IMR-90 (cell line): ENCODE measurements at regions not wholly inside any gene's neighbourhood (a gene's known extent, or its start where the extent isn't known, plus 50 kb on each side); places are given as distances from the start of the nearest gene placed in this dataset.

Experiments
- ATAC-seq: fragments of 200-7000 bp; cut with Tn5 transposase; 2 replicates; pipeline ENCODE4 v1.9.1; 2020; ENCODE audit warnings: low read depth, mild to moderate bottlenecking, moderate library complexity
- BruUV-seq: library from RNA; stranded (reverse); fragments of 400-500 nt; replicated peaks from 2 replicates; lab custom pipeline; 2021; lab: Mats Ljungman, UMichigan
- CTCF ChIA-PET: fragments of 300-600 bp; formaldehyde crosslinking; extraction: SDS; loops from one replicate; lab custom pipeline; 2021; ENCODE audit warnings: antibody characterized with exemption; lab: Yijun Ruan, JAX
- POLR2A ChIA-PET: fragments of 300-600 bp; sonication (Branson Sonifier 250); formaldehyde crosslinking; loops from one replicate; lab custom pipeline; 2022; ENCODE audit warnings: antibody characterized with exemption; ENCODE audit not compliant: unreplicated experiment; lab: Charles Lee
- DNase-seq: peaks from one replicate; pipeline ENCODE4 v3.0.0; 2013
- H2AFZ ChIP-seq: replicated peaks from 2 replicates; pipeline ENCODE3; 2013; ENCODE audit warnings: low read length, mild to moderate bottlenecking; ENCODE audit not compliant: poor library complexity
- H2AK5ac ChIP-seq: 2 replicates; pipeline ENCODE4 v1.6.1; 2013; ENCODE audit warnings: low read depth, low read length, inconsistent platforms
- H2AK9ac ChIP-seq: replicated peaks from 2 replicates; pipeline ENCODE3; 2013; ENCODE audit warnings: mild to moderate bottlenecking, low read depth, low read length, moderate library complexity; ENCODE audit not compliant: poor library complexity
- H2BK120ac ChIP-seq: 2 replicates; pipeline ENCODE4 v1.6.1; 2013; ENCODE audit warnings: low read depth, low read length, inconsistent platforms
- H2BK15ac ChIP-seq: 3 replicates; pipeline ENCODE4 v1.6.1; 2013; ENCODE audit warnings: low read depth, low read length, inconsistent platforms
- H2BK20ac ChIP-seq: 2 replicates; pipeline ENCODE4 v1.6.1; 2013; ENCODE audit warnings: low read depth, mild to moderate bottlenecking, inconsistent platforms, low read length, moderate library complexity
- H2BK5ac ChIP-seq: 2 replicates; pipeline ENCODE4 v1.6.1; 2013; ENCODE audit warnings: mild to moderate bottlenecking, low read depth, low read length, inconsistent platforms; ENCODE audit not compliant: poor library complexity, severe bottlenecking
- H3K14ac ChIP-seq: replicated peaks from 2 replicates; pipeline ENCODE4 v1.6.1; 2013; ENCODE audit warnings: low read depth, low read length, inconsistent platforms
- H3K18ac ChIP-seq: 2 replicates; pipeline ENCODE4 v1.6.1; 2013; ENCODE audit warnings: low read depth, low read length, control low read depth
- H3K23ac ChIP-seq: 2 replicates; pipeline ENCODE4 v1.6.1; 2013; ENCODE audit warnings: low read depth, low read length, inconsistent platforms
- H3K27ac ChIP-seq: 2 replicates; pipeline ENCODE4 v1.5.1; 2013; ENCODE audit warnings: mild to moderate bottlenecking, control low read depth, low read length; ENCODE audit not compliant: insufficient read depth
- H3K27me3 ChIP-seq: 2 replicates; pipeline ENCODE4 v1.6.1; 2013; ENCODE audit warnings: low read length; ENCODE audit not compliant: control insufficient read depth, insufficient read depth
- H3K36me3 ChIP-seq: 2 replicates; pipeline ENCODE4 v1.6.1; 2013; ENCODE audit warnings: low read length, mixed read lengths; ENCODE audit not compliant: control insufficient read depth, insufficient read depth
- H3K4ac ChIP-seq: 2 replicates; pipeline ENCODE4 v1.6.1; 2013; ENCODE audit warnings: low read depth, low read length, inconsistent platforms
- H3K4me1 ChIP-seq: 2 replicates; pipeline ENCODE4 v1.6.1; 2013; ENCODE audit warnings: low read length, mixed read lengths; ENCODE audit not compliant: control insufficient read depth, insufficient read depth
- H3K4me2 ChIP-seq: 2 replicates; pipeline ENCODE4 v1.6.1; 2013; ENCODE audit warnings: low read depth, mild to moderate bottlenecking, control low read depth, low read length, moderate library complexity
- H3K4me3 ChIP-seq: 2 replicates; pipeline ENCODE4 v1.5.1; 2013; ENCODE audit warnings: low read depth, mild to moderate bottlenecking, control low read depth, low read length, moderate library complexity; ENCODE audit not compliant: insufficient read depth
- H3K56ac ChIP-seq: 2 replicates; pipeline ENCODE4 v1.6.1; 2013; ENCODE audit warnings: low read length, inconsistent platforms; ENCODE audit not compliant: insufficient read depth; ENCODE audit errors: extremely low read depth
- H3K79me1 ChIP-seq, 2 experiments: 2 replicates each; pipeline ENCODE4 v1.6.1; 2013; ENCODE audit warnings: low read length in 2 of 2, inconsistent platforms in 1 of 2, low read depth in 1 of 2
- H3K9ac ChIP-seq: 2 replicates; pipeline ENCODE4 v1.6.1; 2013; ENCODE audit warnings: low read depth, low read length, control low read depth
- H3K9me1 ChIP-seq: 2 replicates; pipeline ENCODE4 v1.6.1; 2013; ENCODE audit warnings: low read length, inconsistent platforms; ENCODE audit not compliant: insufficient read depth
- H3K9me3 ChIP-seq: 2 replicates; pipeline ENCODE4 v1.6.1; 2013; ENCODE audit warnings: low read length; ENCODE audit not compliant: control insufficient read depth, insufficient read depth
- H4K20me1 ChIP-seq: 2 replicates; pipeline ENCODE4 v1.6.1; 2013; ENCODE audit warnings: low read length, inconsistent platforms; ENCODE audit not compliant: insufficient read depth
- H4K5ac ChIP-seq: 2 replicates; pipeline ENCODE4 v1.6.1; 2013; ENCODE audit warnings: mild to moderate bottlenecking, low read depth, low read length, control low read depth
- H4K8ac ChIP-seq, 2 experiments: 2 replicates each; pipeline ENCODE4 v1.6.1; 2013; ENCODE audit warnings: low read depth in 2 of 2, low read length in 2 of 2, control low read depth in 1 of 2, inconsistent platforms in 1 of 2
- H4K91ac ChIP-seq: 2 replicates; pipeline ENCODE4 v1.6.1; 2013; ENCODE audit warnings: low read depth, low read length, inconsistent platforms; ENCODE audit not compliant: insufficient read depth
- BHLHE40 ChIP-seq: fragments of 150-350 bp; IDR thresholded peaks from 2 replicates; pipeline ENCODE4 v1.6.1; 2016; ENCODE audit warnings: mild to moderate bottlenecking, low read depth, low read length
- CEBPB ChIP-seq: IDR thresholded peaks from 2 replicates; pipeline ENCODE4 v1.6.1; 2012; ENCODE audit warnings: low read depth, low read length, improper control_type of control experiment
- CHD1 ChIP-seq: IDR thresholded peaks from 2 replicates; pipeline ENCODE4 v1.6.1; 2012; ENCODE audit warnings: low read depth, low read length, improper control_type of control experiment
- CTCF ChIP-seq: conservative IDR thresholded peaks from 2 replicates; pipeline ENCODE4 v1.5.1; 2012; ENCODE audit warnings: mild to moderate bottlenecking, low read depth, low read length, improper control_type of control experiment
- ELK1 ChIP-seq: fragments of 150-350 bp; IDR thresholded peaks from 2 replicates; pipeline ENCODE4 v1.6.1; 2016; ENCODE audit warnings: low read depth, mild to moderate bottlenecking, low read length, moderate library complexity, borderline replicate concordance
- MAFK ChIP-seq: IDR thresholded peaks from 2 replicates; pipeline ENCODE4 v1.6.1; 2012; ENCODE audit warnings: low read depth, low read length, improper control_type of control experiment
- POLR2A ChIP-seq: IDR thresholded peaks from 2 replicates; pipeline ENCODE4 v1.6.1; 2012; ENCODE audit warnings: mild to moderate bottlenecking, low read depth, low read length
- RFX5 ChIP-seq: IDR thresholded peaks from 2 replicates; pipeline ENCODE4 v1.8.0; 2012; ENCODE audit warnings: low read depth, mild to moderate bottlenecking, low read length, moderate library complexity
- SMC3 ChIP-seq: fragments of 150-350 bp; IDR thresholded peaks from 2 replicates; pipeline ENCODE4 v1.6.1; 2016; ENCODE audit warnings: low read depth, mild to moderate bottlenecking, antibody characterized with exemption, low read length, moderate library complexity
- USF2 ChIP-seq: fragments of 150-350 bp; IDR thresholded peaks from 2 replicates; pipeline ENCODE4 v1.6.1; 2017; ENCODE audit warnings: mild to moderate bottlenecking, antibody characterized with exemption, low read length, low read depth
- WGBS, 2 experiments: methylation state at CpG; one replicate each; pipeline versions ENCODE4 v1.1.5 to v1.1.7; 2013; ENCODE audit warnings: missing lambda C conversion rate in 2 of 2; ENCODE audit not compliant: insufficient read length in 1 of 2; ENCODE audit errors: extremely low coverage in 2 of 2; 5-methylcytosine and 5-hydroxymethylcytosine counted together
- dilution Hi-C: fragments of 300-500 bp; cut with HindIII; formaldehyde crosslinking; loops from one replicate; pipeline ENCODE4 v1.14.3; 2018; ENCODE audit warnings: low sequenced_read_pairs; ENCODE audit not compliant: unreplicated experiment
- in situ Hi-C: fragments of 300-500 bp; cut with MboI; formaldehyde crosslinking; loops from 3 replicates; pipeline ENCODE4 v1.14.3; 2019; ENCODE audit warnings: low sequenced_read_pairs, inconsistent platforms, mixed read lengths
- intact Hi-C: fragments of 100-400 bp; cut with micrococcal nuclease; formaldehyde crosslinking; loops from 2 replicates; pipeline ENCODE4 v1.10.0; 2022

GRCh38 chr12:34604631-34605509 is 582.6 kb downstream of the ALG10 start:
- H3K9me1 ChIP-seq = no peaks in the 10 kb centered on the region
- no peak overlapping the region for H3K4me3 ChIP-seq
- ChIA-PET POLR2A (no interaction called here), CTCF (no interaction called here)
- no peaks in the 10 kb centered on the region for H3K4me1 ChIP-seq
- in situ Hi-C loops (no loop called here), dilution Hi-C loops (no loop called here), intact Hi-C loops (no loop called here)
- no peak overlapping the region for H3K23ac ChIP-seq
- no peaks in the 10 kb centered on the region for H3K27me3 ChIP-seq
- no peaks in the 10 kb centered on the region for H3K36me3 ChIP-seq
- no peak overlapping the region for H3K27ac ChIP-seq
- DNase-seq (no peak), ATAC-seq (no peak)
- no peaks in the 10 kb centered on the region for H3K79me1 ChIP-seq
- no peak overlapping the region for H4K8ac ChIP-seq
- H4K91ac ChIP-seq = no peak overlapping the region
- no peak overlapping the region for H2AFZ ChIP-seq
- no peak overlapping the region for H3K18ac ChIP-seq
- H2BK5ac ChIP-seq = no peak overlapping the region
- no TSS peak for BruUV-seq
- TF ChIP-seq MAFK (no peak), SMC3 (no peak), BHLHE40 (no peak), RFX5 (no peak), CHD1 (no peak), USF2 (no peak), CTCF (no peak), POLR2A (no peak), CEBPB (no peak), ELK1 (no peak)
- no peak overlapping the region for H2AK9ac ChIP-seq
- no peak overlapping the region for H2BK15ac ChIP-seq
- no peak overlapping the region for H2BK20ac ChIP-seq
- H3K9me3 ChIP-seq = peaks cover 58% of the 10 kb centered on the region
- no peaks in the 10 kb centered on the region for H4K20me1 ChIP-seq
- H2AK5ac ChIP-seq = no peak overlapping the region
- no peak overlapping the region for H2BK120ac ChIP-seq
- H3K56ac ChIP-seq = no peak overlapping the region
- H3K9ac ChIP-seq = no peak overlapping the region
- WGBS, 2 experiments = 36% methylated on average over 11 of the region's 37 CpGs; no CpG with 5 or more reads in 1 of the 2 experiments
- H4K5ac ChIP-seq = no peak overlapping the region
- H3K4ac ChIP-seq = no peak overlapping the region
- no peak overlapping the region for H3K14ac ChIP-seq
- H3K4me2 ChIP-seq = no peak overlapping the region
